ENCODE measurements at regions not wholly inside any gene's neighbourhood (a gene's known extent, or its start where the extent isn't known, plus 50 kb on each side); places are given as distances from the start of the nearest gene placed in this dataset.

DNA sequence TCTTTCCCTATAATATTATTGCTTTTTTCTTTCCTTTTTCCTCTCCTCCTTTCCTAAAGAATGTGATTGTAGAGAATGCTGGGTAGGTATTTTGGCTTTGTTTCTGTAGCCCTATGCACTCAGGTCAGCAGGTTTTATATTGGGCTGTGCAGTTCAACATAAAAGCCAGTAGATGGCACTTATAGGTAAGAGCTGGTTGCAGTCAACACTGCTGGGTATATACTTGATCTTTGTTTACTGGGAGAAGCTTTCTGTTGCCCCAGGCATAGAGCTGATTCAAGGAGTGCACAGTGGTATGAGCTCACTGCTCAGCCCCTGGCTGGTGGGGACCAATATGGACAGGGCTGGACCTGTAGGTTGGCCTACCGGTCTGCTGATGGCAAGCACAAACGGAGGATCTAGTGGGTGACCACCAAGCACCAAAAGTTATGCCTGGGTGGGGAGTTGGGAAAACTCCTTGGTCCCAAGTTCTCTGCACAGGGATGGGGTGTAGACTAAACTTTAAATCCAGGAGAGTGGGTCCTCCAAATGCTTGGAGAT lies 378.9 kb downstream of the PMP22 start:
- DNase-seq (ENCODE audit: low read depth): peak; percentile 21

GRCh38 chr17:14882131-14882530 lies 383.0 kb downstream of the PMP22 start:
- no peak for DNase-seq (ENCODE audit: low read depth)

- DNase-seq (ENCODE audit: low read depth): no peak
Observed at GRCh38 chr17:14875557-14876412, 389.3 kb downstream of the PMP22 start.

GRCh38 chr17:14873996-14874395 lies 391.1 kb downstream of the PMP22 start:
- DNase-seq (ENCODE audit: low read depth): no peak

DNA sequence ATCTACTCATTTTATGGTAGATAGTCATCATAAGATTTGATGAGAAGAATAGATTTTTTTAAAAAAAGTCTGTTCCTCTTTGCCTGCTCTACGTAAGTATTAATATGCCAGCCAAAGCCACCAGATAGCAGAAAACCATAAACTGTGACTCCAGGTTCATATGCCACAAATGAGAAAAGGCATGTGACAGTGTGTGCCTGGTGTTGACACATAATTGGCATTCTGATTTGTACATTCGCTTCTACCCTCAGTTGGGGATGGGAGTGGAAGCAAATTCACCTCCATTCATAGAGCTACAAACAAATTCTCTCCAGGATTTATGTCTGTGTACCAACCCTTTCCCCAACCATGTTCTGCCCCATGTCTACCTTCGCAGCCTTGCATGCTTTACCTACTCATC lies 391.6 kb downstream of the PMP22 start:
- no peak for DNase-seq (ENCODE audit: low read depth)

DNA sequence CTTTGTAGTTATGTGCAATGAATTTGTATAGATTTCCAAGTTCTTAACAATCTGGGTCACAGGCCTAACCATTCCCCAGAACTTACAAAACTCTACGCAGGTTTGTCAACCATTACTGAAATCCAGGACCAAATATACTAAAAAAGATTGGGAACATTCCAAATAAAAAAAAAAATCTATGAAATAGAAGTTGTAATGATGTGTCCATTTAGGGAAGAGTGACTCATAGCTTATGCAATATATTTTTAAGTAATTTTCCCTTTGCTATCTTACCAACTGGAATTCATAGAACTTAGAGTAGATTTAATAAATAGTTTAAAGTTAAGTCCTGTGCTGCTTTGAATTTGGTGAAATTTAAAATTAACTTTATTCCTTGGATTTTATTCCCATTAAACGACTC lies 393.2 kb downstream of the PMP22 start:
- no peak for DNase-seq (ENCODE audit: low read depth)

- DNase-seq (ENCODE audit: low read depth): no peak
Observed at GRCh38 chr17:14866266-14866665, 398.9 kb downstream of the PMP22 start.

GRCh38 chr17:14864127-14864526 lies 401.0 kb downstream of the PMP22 start:
- no peak for DNase-seq (ENCODE audit: low read depth)

- no peak for DNase-seq (ENCODE audit: low read depth)
Observed at GRCh38 chr17:14859542-14859941, 405.6 kb downstream of the PMP22 start.

DNA sequence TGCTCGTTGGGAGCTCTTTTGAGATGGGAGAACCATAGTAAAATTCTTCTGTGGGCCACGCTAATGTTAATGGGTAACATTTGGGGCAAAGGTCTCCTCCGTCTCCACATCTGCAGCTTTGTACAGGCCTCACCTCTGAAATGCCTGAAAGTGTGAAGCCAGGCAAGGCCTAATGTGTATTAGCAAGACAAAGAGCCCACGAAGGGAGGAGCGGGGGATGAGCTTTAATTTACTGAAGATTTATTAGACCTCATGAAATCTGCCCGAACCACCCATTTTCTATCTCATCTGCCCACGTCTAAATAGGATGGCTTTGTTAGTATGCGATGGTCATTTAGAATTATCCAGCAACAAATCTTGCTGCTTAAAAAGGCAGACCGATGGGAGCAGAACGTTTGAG lies 408.9 kb downstream of the PMP22 start:
- no peak for DNase-seq (ENCODE audit: low read depth)

- no peak for DNase-seq (ENCODE audit: low read depth)
Observed at GRCh38 chr17:14854691-14855090, 410.4 kb downstream of the PMP22 start.

DNA sequence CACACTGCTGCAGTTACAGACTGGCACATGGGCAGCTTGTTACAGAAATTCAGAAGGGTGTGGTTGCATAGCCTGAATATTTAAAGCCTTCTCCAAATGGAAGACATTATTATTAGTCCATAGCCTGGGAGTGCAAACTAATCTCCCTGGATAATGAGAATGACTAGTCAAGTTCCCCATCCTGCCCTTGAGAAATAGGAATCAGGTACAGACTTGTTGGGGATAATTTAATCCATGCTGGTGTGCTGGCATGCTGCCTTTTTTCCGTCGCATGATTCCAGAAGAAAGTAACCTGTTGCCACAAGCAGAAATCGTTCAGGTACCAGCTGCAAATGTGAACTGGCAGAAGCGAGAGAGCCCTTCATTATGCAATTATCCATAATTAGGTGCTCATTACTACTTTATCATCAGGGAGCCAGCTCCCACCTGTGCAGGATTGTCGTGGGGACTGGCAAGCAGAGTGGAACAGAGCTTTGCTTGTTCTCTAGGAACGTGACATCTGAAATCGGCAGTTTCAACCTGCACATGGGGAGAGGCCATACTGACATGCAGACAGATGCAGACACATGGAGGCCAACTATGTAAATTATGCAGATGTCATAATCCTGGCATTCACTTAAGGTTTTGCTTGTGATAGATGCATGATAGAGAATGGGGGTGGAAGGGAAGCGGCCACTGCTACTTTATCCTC lies 419.4 kb downstream of the PMP22 start:
- no peak for DNase-seq (ENCODE audit: low read depth)

DNA sequence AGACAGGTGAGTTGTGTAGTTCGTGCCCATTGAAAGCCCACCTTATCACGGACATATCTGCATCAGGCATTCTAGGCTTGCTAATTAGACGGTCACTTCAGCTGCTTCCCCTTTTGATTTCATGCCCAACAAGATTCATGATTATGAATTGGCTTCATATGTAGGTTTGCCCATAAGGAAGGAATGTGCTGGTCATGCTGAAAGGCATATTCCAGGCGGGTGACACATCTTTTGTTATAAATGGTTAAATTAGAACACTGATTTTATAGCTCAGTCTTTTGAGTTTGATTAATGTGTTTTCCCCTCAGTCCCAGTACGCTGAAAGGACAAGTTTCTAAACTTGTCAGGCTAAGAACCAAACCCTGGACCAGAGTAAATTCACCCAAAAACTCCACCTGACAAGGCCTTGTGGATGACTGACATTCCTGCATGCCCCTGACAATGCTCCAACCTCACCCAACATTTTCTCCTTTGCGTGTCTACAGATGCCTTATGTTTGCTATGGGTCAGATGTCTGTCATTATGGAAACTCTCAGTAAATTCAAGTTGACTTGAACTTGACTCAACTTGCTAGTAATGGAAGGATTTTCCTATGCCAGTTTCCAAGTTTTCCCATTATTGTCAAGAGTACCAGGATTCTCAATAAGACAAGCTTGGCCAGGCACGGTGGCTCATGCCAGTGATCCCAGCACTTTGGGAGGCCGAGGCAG lies 421.9 kb downstream of the PMP22 start:
- no peak for DNase-seq (ENCODE audit: low read depth)

DNA sequence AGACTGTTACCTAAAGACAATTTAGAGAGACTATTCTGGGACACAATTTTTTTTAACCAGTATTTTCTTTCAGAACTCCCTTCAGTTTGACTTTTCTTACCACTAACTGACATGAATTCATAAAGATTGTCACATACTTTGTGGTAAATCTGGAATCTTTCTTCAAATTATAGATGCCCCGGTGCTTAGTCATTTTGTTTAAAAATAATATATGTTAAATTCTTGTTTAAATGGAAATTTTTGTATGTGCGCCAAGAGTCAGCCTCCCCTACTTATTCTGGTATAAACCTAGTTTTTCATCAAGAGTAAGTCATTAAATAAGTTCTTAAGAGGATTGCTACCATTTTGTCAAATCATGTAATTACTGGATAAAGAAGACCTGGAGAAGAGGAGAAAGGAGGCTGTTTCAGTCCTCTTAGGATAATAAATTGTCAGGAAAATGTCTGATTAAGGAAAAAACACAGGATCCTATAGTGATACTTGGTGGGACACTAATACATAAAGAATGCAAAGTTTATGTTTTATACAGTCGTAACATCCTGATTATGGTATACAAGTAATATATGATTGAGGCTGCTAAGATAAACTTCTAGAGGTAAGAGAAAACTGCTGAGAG lies 424.4 kb downstream of the PMP22 start:
- no peak for DNase-seq (ENCODE audit: low read depth)

- DNase-seq (ENCODE audit: low read depth): no peak
Observed at GRCh38 chr17:14838567-14838966, 426.6 kb downstream of the PMP22 start.

- no peak for DNase-seq (ENCODE audit: low read depth)
Observed at GRCh38 chr17:14833201-14833785, 431.8 kb downstream of the PMP22 start.

GRCh38 chr17:14831491-14831890 lies 433.6 kb downstream of the PMP22 start:
- no peak for DNase-seq (ENCODE audit: low read depth)

DNA sequence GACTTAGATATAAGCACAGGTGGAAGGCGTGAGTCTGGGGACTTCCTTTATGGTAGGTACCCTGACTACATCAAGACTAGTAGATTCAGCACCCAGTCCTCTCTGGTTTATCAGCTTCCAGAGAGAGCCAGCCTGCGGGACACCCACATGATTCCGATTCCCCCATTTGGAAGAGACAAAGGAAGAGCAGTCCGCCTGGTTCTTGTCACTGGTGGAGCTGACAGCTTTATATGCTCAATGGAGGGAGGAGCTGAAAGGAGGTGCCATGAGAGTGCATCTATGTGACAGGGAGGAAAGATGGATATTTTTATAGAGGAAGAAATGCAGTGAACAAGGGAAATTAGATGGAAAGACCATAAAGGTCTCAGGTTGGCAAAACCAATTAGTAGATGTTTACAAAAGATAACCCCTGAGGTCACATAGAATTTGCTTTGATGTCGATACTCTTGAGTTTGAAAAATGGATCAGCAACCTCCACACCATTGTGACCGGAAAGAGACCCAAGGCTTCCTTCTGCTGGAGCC lies 437.7 kb downstream of the PMP22 start:
- DNase-seq (ENCODE audit: low read depth): no peak

GRCh38 chr17:14826358-14826757 lies 438.8 kb downstream of the PMP22 start:
- DNase-seq (ENCODE audit: low read depth): no peak

DNA sequence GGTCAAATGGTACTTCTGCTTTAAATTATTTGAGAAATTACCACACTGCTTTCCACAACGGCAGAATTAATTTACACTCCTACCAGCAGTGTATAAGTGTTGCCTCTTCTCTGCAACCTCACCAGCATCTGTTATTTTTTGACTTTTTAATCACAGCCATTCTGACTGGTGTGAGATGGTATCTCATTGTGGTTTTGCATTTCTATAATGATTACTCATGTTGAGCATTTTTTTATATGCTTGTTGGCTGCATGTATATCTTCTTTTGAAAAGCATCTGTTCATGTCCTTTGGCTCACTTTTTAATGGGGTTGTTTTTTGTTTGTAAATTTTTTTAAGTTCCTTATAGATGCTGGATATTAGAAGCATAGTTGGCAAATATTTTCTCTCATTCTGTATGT lies 446.7 kb downstream of the PMP22 start:
- DNase-seq (ENCODE audit: low read depth): no peak

GRCh38 chr17:14815079-14815478 lies 450.0 kb downstream of the PMP22 start:
- no peak for DNase-seq (ENCODE audit: low read depth)
